ENCODE measurements at regions not wholly inside any gene's neighbourhood (a gene's known extent, or its start where the extent isn't known, plus 50 kb on each side); places are given as distances from the start of the nearest gene placed in this dataset.

GRCh38 chr7:155220903-155221302 lies 76.8 kb upstream of the INSIG1 start:
- H3K4me1 Mint-ChIP-seq (ENCODE audit: unreplicated experiment): peaks cover 26% of the 10 kb centered on the region
- no peaks in the 10 kb centered on the region for H3K9me3 Mint-ChIP-seq (ENCODE audit: unreplicated experiment)
- no peak for TF ChIP-seq CTCF (IDR thresholded peaks at IDR 0.05; ENCODE audit: unreplicated experiment)
- H3K36me3 Mint-ChIP-seq (ENCODE audit: low read depth, unreplicated experiment): no peaks in the 10 kb centered on the region
- no peak overlapping the region for H3K27ac Mint-ChIP-seq (ENCODE audit: unreplicated experiment)
- no peak for DNase-seq (ENCODE audit: low spot score)
- no peak overlapping the region for H3K4me3 Mint-ChIP-seq (ENCODE audit: unreplicated experiment)
- peaks cover 9% of the 10 kb centered on the region for H3K27me3 Mint-ChIP-seq (ENCODE audit: unreplicated experiment)

GRCh38 chr7:155221547-155221946 lies 76.1 kb upstream of the INSIG1 start:
- H3K36me3 Mint-ChIP-seq (ENCODE audit: low read depth, unreplicated experiment): no peaks in the 10 kb centered on the region
- H3K9me3 Mint-ChIP-seq (ENCODE audit: unreplicated experiment): no peaks in the 10 kb centered on the region
- no peak for DNase-seq (ENCODE audit: low spot score)
- peaks cover 10% of the 10 kb centered on the region for H3K27me3 Mint-ChIP-seq (ENCODE audit: unreplicated experiment)
- peaks cover 26% of the 10 kb centered on the region for H3K4me1 Mint-ChIP-seq (ENCODE audit: unreplicated experiment)
- no peak overlapping the region for H3K27ac Mint-ChIP-seq (ENCODE audit: unreplicated experiment)
- no peak overlapping the region for H3K4me3 Mint-ChIP-seq (ENCODE audit: unreplicated experiment)
- no peak for TF ChIP-seq CTCF (IDR thresholded peaks at IDR 0.05; ENCODE audit: unreplicated experiment)

GRCh38 chr7:155222061-155222460 lies 75.6 kb upstream of the INSIG1 start:
- DNase-seq (ENCODE audit: low spot score): no peak
- Mint-ChIP-seq H3K27me3 (ENCODE audit: unreplicated experiment) (peaks cover 10% of the 10 kb centered on the region), H3K9me3 (ENCODE audit: unreplicated experiment) (no peaks in the 10 kb centered on the region), H3K27ac (ENCODE audit: unreplicated experiment) (no peak overlapping the region), H3K4me1 (ENCODE audit: unreplicated experiment) (peaks cover 29% of the 10 kb centered on the region), H3K36me3 (ENCODE audit: low read depth, unreplicated experiment) (no peaks in the 10 kb centered on the region), H3K4me3 (ENCODE audit: unreplicated experiment) (no peak overlapping the region)
- TF ChIP-seq CTCF (IDR thresholded peaks at IDR 0.05; ENCODE audit: unreplicated experiment): no peak

GRCh38 chr7:155222573-155222972 lies 75.1 kb upstream of the INSIG1 start:
- DNase-seq (ENCODE audit: low spot score): no peak
- no peaks in the 10 kb centered on the region for H3K36me3 Mint-ChIP-seq (ENCODE audit: low read depth, unreplicated experiment)
- TF ChIP-seq CTCF (IDR thresholded peaks at IDR 0.05; ENCODE audit: unreplicated experiment): no peak
- no peaks in the 10 kb centered on the region for H3K9me3 Mint-ChIP-seq (ENCODE audit: unreplicated experiment)
- no peak overlapping the region for H3K4me3 Mint-ChIP-seq (ENCODE audit: unreplicated experiment)
- H3K27me3 Mint-ChIP-seq (ENCODE audit: unreplicated experiment): peaks cover 10% of the 10 kb centered on the region
- peaks cover 34% of the 10 kb centered on the region for H3K4me1 Mint-ChIP-seq (ENCODE audit: unreplicated experiment)
- H3K27ac Mint-ChIP-seq (ENCODE audit: unreplicated experiment): no peak overlapping the region

GRCh38 chr7:155223021-155223420 lies 74.7 kb upstream of the INSIG1 start:
- Mint-ChIP-seq H3K4me1 (ENCODE audit: unreplicated experiment) (peaks cover 39% of the 10 kb centered on the region), H3K36me3 (ENCODE audit: low read depth, unreplicated experiment) (no peaks in the 10 kb centered on the region), H3K9me3 (ENCODE audit: unreplicated experiment) (no peaks in the 10 kb centered on the region), H3K27me3 (ENCODE audit: unreplicated experiment) (peaks cover 10% of the 10 kb centered on the region), H3K4me3 (ENCODE audit: unreplicated experiment) (no peak overlapping the region), H3K27ac (ENCODE audit: unreplicated experiment) (no peak overlapping the region)
- no peak for DNase-seq (ENCODE audit: low spot score)
- no peak for TF ChIP-seq CTCF (IDR thresholded peaks at IDR 0.05; ENCODE audit: unreplicated experiment)

Data from endothelial cell (in vitro differentiated cells).